Body of pancreas (tissue), 4 donors: ENCODE measurements at regions not wholly inside any gene's neighbourhood (a gene's known extent, or its start where the extent isn't known, plus 50 kb on each side); places are given as distances from the start of the nearest gene placed in this dataset.

ENCODE experiments used
- ATAC-seq: fragments of 150-250 bp; one replicate; pipeline ENCODE4 v1.9.1; 2016
- DNase-seq, 4 donors: peaks; one replicate each; pipeline ENCODE4 v3.0.0-alpha.2; 2019
- H3K27ac ChIP-seq, 4 donors: fragments of 200-600 bp; sonication (generic); 1 replicate in 3 of 4; 2 replicates in 1 of 4; pipeline versions ENCODE4 v1.5.1 to v1.6.1; 2016 to 2019; ENCODE audit warnings: mild to moderate bottlenecking in 1 of 4, mixed read lengths in 1 of 4, moderate library complexity in 1 of 4
- H3K27me3 ChIP-seq, 2 donors: fragments of 200-600 bp; sonication (generic); one replicate each; pipeline ENCODE4 v1.6.0; 2016; ENCODE audit warnings: mild to moderate bottlenecking in 1 of 2
- H3K36me3 ChIP-seq, 2 donors: fragments of 200-600 bp; sonication (generic); replicated peaks in 1 of 2; 2 replicates each; pipeline ENCODE4 v1.5.1; 2016; ENCODE audit warnings: low read depth in 2 of 2; ENCODE audit not compliant: insufficient read depth in 1 of 2
- H3K4me1 ChIP-seq: fragments of 200-600 bp; sonication (generic); one replicate; pipeline ENCODE4 v1.6.0; 2016
- H3K4me3 ChIP-seq, 2 donors: fragments of 200-600 bp; sonication (generic); 1 replicate in 1 of 2; 2 replicates in 1 of 2; pipeline ENCODE4 v1.5.1; 2016 to 2019
- H3K9me3 ChIP-seq, 3 donors: fragments of 200-600 bp; sonication (generic); 1 replicate in 2 of 3; 2 replicates in 1 of 3; pipeline ENCODE4 v1.5.1; 2016
- POLR2A ChIP-seq, 3 donors: fragments of 450-650 bp; IDR thresholded peaks; one replicate each; pipeline ENCODE4 v1.6.1; 2016; ENCODE audit warnings: antibody characterized with exemption in 3 of 3, mild to moderate bottlenecking in 2 of 3
- WGBS, 2 donors: methylation state at CpG; one replicate each; pipeline ENCODE4 v1.1.5; 2017; 5-methylcytosine and 5-hydroxymethylcytosine counted together
- intact Hi-C: fragments of 100-400 bp; cut with DNase I; formaldehyde crosslinking; loops from one replicate; pipeline ENCODE4 v1.15.1; 2023
- TF ChIP-seq, protein P1 (sequence below), 7 experiments: fragments of 450-650 bp in 4 of 7; fragments of 200-600 bp in 3 of 7; sonication (generic) in 3 of 7; IDR thresholded peaks; one replicate each; pipeline ENCODE4 v1.5.1; 2016 to 2019; ENCODE audit warnings: antibody characterized with exemption in 7 of 7

DNA sequence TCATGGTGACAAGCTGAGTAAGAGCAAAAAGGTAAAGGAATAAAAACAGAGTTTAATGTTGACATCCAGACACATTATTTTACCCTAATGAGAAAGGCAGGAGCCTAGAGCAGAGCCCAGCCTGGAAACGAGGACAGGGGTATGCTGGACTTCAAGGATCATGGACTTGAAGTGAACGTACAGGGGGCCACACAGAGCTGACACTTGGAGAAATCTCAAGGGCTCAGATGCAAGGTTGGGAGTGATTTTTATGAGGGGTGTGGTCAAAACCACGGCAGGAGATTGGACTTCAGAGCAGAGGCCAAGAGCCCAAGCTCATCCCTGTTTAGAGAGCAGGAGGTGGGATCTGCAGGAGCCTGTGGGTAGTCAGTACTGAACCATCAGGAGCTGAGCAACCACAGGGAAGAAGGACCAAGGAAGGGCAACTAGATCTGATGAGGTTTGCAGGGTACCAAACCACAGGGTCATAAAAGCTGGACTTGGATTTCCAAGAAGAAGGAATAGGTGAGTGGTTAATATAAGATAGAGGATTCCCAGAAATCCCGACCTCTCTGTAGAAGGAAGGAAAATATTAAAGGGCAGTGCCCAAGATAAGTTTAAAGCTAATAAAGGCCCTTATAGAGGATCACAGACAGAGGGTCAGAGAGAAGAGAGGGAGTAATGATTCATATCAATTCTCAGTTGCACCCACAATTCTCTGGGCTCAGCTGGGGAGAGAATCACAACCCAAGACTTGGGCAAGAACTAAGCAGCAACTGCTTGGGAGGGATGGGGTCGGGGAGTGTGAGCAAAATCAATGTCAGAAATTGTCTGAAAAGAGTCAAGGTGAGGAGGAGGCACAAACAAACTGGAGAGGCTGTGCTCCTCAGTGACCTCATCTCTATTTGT lies 331.7 kb downstream of the SOX9 start:
- H3K4me1 ChIP-seq: peaks cover 10% of the 10 kb centered on the region
- no peaks in the 10 kb centered on the region for H3K36me3 ChIP-seq
- WGBS, 2 donors: 67 to 73% methylated on average over 5 of the region's 5 CpGs
- no peaks in the 10 kb centered on the region for H3K27me3 ChIP-seq
- H3K27ac ChIP-seq: no peak overlapping the region
- H3K4me3 ChIP-seq: no peak overlapping the region
- TF ChIP-seq, protein P1, sequence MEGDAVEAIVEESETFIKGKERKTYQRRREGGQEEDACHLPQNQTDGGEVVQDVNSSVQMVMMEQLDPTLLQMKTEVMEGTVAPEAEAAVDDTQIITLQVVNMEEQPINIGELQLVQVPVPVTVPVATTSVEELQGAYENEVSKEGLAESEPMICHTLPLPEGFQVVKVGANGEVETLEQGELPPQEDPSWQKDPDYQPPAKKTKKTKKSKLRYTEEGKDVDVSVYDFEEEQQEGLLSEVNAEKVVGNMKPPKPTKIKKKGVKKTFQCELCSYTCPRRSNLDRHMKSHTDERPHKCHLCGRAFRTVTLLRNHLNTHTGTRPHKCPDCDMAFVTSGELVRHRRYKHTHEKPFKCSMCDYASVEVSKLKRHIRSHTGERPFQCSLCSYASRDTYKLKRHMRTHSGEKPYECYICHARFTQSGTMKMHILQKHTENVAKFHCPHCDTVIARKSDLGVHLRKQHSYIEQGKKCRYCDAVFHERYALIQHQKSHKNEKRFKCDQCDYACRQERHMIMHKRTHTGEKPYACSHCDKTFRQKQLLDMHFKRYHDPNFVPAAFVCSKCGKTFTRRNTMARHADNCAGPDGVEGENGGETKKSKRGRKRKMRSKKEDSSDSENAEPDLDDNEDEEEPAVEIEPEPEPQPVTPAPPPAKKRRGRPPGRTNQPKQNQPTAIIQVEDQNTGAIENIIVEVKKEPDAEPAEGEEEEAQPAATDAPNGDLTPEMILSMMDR (IDR thresholded peaks at IDR 0.05): no peak
- TF ChIP-seq POLR2A (IDR thresholded peaks at IDR 0.05): no peak
- ATAC-seq: no peak
- intact Hi-C loops: no loop called here
- no peak for DNase-seq
- no peaks in the 10 kb centered on the region for H3K9me3 ChIP-seq

DNA sequence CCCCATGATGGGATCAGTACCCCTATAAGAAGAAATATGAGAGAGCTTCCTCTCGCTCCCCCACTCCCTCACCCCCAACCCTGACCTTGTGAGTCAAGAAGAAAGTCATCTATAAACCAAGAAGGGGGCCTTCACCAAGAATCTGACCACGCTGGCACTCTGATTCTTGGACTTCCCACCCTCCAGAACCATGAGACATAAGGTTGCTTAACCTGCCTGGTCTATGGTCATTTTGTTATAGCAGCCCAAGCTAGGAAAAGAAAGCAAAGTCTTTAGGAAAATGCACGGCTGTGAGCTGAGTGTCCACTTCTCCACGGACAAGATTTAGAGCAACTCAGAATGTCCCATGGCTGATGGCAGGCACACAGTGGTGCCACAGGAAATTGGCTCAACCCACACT lies 333.5 kb downstream of the SOX9 start:
- no peaks in the 10 kb centered on the region for H3K36me3 ChIP-seq
- ATAC-seq (no peak), DNase-seq (no peak)
- intact Hi-C loops: no loop called here
- TF ChIP-seq POLR2A (IDR thresholded peaks at IDR 0.05): no peak
- TF ChIP-seq, protein P1 (IDR thresholded peaks at IDR 0.05): no peak
- H3K4me1 ChIP-seq: peaks cover 10% of the 10 kb centered on the region
- no peaks in the 10 kb centered on the region for H3K9me3 ChIP-seq
- H3K27me3 ChIP-seq: no peaks in the 10 kb centered on the region
- 90 to 94% methylated on average over 4 of the region's 4 CpGs for WGBS, 2 donors
- H3K4me3 ChIP-seq: no peak overlapping the region
- no peak overlapping the region for H3K27ac ChIP-seq

DNA sequence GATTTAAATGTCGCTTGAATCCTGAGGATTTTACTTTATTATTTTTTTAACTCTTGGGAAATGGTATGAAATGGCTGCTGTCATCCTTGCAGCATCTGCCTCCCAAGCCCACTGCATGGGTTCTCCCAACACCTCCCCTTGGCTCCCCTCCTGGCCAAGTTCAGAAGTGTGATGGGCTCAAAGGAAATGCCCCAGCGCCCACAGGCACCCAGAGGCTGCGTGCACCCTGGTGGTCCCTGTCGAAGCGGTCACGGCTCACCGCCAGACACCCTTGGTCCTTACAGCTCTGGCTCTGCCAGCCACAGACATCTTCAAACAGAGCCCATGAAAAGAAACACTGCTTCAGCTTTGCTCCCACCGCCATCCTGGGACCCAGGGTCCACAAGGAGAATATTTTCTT lies 334.7 kb downstream of the SOX9 start:
- WGBS, 2 donors: 82 to 87% methylated on average over 1 to 8 of the region's 8 CpGs
- no peaks in the 10 kb centered on the region for H3K36me3 ChIP-seq
- no peaks in the 10 kb centered on the region for H3K9me3 ChIP-seq
- no peak for ATAC-seq
- intact Hi-C loops: no loop called here
- TF ChIP-seq POLR2A (IDR thresholded peaks at IDR 0.05): no peak
- TF ChIP-seq, protein P1 (IDR thresholded peaks at IDR 0.05): no peak
- DNase-seq: no peak
- no peaks in the 10 kb centered on the region for H3K27me3 ChIP-seq
- H3K4me3 ChIP-seq: no peak overlapping the region
- H3K4me1 ChIP-seq: peaks cover 14% of the 10 kb centered on the region
- no peak overlapping the region for H3K27ac ChIP-seq

DNA sequence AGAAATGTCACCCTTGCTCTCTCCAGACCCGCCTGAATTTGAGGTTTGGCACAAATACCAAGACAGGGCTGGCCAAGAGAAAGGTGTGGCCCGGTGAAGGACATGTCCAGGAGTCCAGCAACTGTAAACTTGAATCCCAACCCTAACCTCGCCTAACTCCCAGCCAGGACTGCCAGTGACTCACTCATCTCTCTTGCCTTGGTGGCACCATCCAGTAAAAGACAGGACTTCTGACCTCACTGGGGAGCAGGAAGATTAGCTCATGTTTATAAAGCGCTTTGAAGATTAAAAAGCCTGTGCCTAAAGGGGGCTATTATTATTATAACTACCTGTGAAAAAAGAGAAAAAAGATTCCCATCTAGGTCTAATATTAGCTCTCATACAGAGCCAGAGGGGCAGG lies 335.3 kb downstream of the SOX9 start:
- Histone ChIP-seq H3K27ac (no peak overlapping the region), H3K4me3 (no peak overlapping the region), H3K9me3 (no peaks in the 10 kb centered on the region), H3K4me1 (peaks cover 20% of the 10 kb centered on the region), H3K36me3 (no peaks in the 10 kb centered on the region), H3K27me3 (no peaks in the 10 kb centered on the region)
- TF ChIP-seq POLR2A (IDR thresholded peaks at IDR 0.05): no peak
- TF ChIP-seq, protein P1 (IDR thresholded peaks at IDR 0.05): no peak
- intact Hi-C loops: no loop called here
- DNase-seq: peak in 2 of 4 donors; percentile 38 to 54
- WGBS, 2 donors: 38 to 63% methylated on average over 4 of the region's 4 CpGs
- ATAC-seq: peak; percentile 68

DNA sequence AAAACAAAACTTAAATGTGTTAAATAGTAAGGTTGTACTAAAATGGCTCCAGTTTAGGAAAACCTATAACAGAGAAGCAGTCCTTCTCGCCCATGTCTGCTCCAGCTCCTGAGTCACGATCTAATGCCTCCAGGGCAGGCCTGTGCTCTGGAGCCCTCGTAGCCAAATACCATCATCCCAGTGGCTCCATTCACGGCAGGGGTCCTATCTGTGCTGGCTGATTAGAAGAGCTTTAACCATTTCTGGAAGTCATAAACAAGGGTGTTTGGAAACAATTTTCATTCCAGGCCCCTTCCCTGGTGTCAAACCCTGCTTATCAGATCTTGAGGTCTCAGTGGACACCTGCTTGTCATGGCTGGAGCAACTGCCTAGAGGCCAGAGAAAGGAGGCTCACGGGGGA lies 336.9 kb downstream of the SOX9 start:
- Histone ChIP-seq H3K4me1 (peaks cover 36% of the 10 kb centered on the region), H3K4me3 (no peak overlapping the region), H3K9me3 (no peaks in the 10 kb centered on the region), H3K27me3 (no peaks in the 10 kb centered on the region), H3K27ac (no peak overlapping the region), H3K36me3 (no peaks in the 10 kb centered on the region)
- WGBS, 2 donors: 83 to 86% methylated on average over 5 of the region's 5 CpGs
- TF ChIP-seq POLR2A (IDR thresholded peaks at IDR 0.05): no peak
- TF ChIP-seq, protein P1 (IDR thresholded peaks at IDR 0.05): no peak
- no peak for ATAC-seq
- intact Hi-C loops: no loop called here
- DNase-seq: no peak
